Tibial nerve (tissue), 4 donors: ENCODE measurements at regions not wholly inside any gene's neighbourhood (a gene's known extent, or its start where the extent isn't known, plus 50 kb on each side); places are given as distances from the start of the nearest gene placed in this dataset.
"Not testable (repeated sequence)": the region's sequence is repeated elsewhere in the genome, so short reads cannot be mapped to it uniquely, and the experiment has no call there.

Experiments used
- EP300 ChIP-seq, 2 donors: sonication (generic); formaldehyde crosslinking; IDR thresholded peaks; one replicate each; pipeline ENCODE4 v1.6.1; 2017; ENCODE audit warnings: antibody characterized with exemption in 2 of 2, mild to moderate bottlenecking in 1 of 2
- POLR2A ChIP-seq, 2 donors: fragments of 450-650 bp; IDR thresholded peaks; one replicate each; pipeline ENCODE4 v1.6.1; 2017; ENCODE audit warnings: antibody characterized with exemption in 2 of 2, mild to moderate bottlenecking in 2 of 2, moderate library complexity in 2 of 2
- TF ChIP-seq, protein P1 (sequence below), 5 experiments: fragments of 200-600 bp in 3 of 5; fragments of 450-650 bp in 2 of 5; sonication (generic) in 3 of 5; IDR thresholded peaks; one replicate each; pipeline ENCODE4 v1.5.1; 2016 to 2019; ENCODE audit warnings: antibody characterized with exemption in 5 of 5, mild to moderate bottlenecking in 3 of 5, moderate library complexity in 2 of 5

GRCh38 chr9:63346310-63347048 is 1938.5 kb downstream of the FOXD4L5 start:
- TF ChIP-seq, protein P1, sequence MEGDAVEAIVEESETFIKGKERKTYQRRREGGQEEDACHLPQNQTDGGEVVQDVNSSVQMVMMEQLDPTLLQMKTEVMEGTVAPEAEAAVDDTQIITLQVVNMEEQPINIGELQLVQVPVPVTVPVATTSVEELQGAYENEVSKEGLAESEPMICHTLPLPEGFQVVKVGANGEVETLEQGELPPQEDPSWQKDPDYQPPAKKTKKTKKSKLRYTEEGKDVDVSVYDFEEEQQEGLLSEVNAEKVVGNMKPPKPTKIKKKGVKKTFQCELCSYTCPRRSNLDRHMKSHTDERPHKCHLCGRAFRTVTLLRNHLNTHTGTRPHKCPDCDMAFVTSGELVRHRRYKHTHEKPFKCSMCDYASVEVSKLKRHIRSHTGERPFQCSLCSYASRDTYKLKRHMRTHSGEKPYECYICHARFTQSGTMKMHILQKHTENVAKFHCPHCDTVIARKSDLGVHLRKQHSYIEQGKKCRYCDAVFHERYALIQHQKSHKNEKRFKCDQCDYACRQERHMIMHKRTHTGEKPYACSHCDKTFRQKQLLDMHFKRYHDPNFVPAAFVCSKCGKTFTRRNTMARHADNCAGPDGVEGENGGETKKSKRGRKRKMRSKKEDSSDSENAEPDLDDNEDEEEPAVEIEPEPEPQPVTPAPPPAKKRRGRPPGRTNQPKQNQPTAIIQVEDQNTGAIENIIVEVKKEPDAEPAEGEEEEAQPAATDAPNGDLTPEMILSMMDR (IDR thresholded peaks at IDR 0.05) = not testable (repeated sequence)
- TF ChIP-seq POLR2A, EP300 (IDR thresholded peaks at IDR 0.05): not testable (repeated sequence)
